Left colon (tissue), 2 donors: ENCODE measurements at regions not wholly inside any gene's neighbourhood (a gene's known extent, or its start where the extent isn't known, plus 50 kb on each side); places are given as distances from the start of the nearest gene placed in this dataset.

Experiments
- ATAC-seq: fragments of 200-7000 bp; cut with Tn5 transposase; one replicate; pipeline ENCODE4 v1.9.1; 2020; ENCODE audit warnings: mild to moderate bottlenecking, moderate library complexity
- DNase-seq, 2 donors: peaks; one replicate each; pipeline ENCODE4 v3.0.0-alpha.2; 2020
- intact Hi-C, 2 donors: fragments of 100-400 bp; cut with DNase I in 1 of 2; cut with micrococcal nuclease in 1 of 2; formaldehyde crosslinking; loops; one replicate each; pipeline versions ENCODE4 v1.11.2 to v1.14.0; 2022; cut with DNase I, micrococcal nuclease
- donor health status: DM: no; HTN: no; CAD: no.
- donor health status: DM: yes; HTN: yes; CAD: no.

DNA sequence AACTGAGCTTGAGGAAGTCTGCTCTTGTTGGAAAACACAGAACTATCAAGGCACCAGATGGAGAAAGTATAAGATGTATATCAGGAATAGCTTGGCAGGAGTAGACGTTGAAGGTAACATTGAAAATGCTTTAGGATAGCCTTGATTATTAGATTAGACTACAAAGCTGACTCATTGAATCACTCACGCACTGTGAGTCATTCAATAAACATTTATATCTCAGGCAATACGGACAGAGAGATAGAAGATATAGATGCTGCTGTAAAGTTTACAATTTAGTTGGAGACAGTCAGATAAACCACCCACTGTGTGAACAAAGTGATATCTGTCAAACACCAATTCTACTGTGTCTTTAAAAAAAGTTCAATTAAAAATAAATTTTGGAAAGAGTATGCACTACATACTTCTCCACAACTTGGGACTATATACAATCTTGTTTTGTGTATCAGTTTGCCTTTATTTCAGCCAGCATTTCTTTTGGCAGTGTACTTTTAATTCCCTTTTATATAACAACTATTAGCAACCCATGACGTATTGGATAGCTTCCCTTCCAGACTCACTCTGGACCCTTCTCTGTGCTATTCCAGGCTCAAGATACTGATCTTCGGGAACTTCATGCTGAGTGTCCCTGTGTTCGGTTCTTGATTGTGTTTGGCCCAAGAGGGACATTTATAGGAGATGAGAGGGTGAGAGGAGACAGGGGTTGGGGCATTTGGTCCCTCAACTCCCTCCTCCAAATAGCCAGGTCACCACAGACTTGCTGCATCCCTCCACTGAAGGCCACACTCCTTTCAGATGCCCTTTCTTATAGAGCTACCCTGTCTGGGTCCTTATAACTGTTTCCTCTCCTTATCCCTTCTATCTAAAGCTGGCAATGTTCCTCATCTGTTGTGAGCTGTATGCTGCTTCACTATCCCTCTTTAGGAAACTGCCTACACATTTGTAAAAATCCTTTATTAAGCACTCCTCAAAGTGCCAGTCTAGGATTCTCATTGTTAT is 176.6 kb upstream of the PTPRK start:
- ATAC-seq (peak; percentile 30), DNase-seq (no peak)
- intact Hi-C loops, result no loop called here

GRCh38 chr6:128694303-128695009 is 174.1 kb upstream of the PTPRK start:
- DNase-seq (no peak), ATAC-seq (no peak)
- intact Hi-C loops, result no loop called here

DNA sequence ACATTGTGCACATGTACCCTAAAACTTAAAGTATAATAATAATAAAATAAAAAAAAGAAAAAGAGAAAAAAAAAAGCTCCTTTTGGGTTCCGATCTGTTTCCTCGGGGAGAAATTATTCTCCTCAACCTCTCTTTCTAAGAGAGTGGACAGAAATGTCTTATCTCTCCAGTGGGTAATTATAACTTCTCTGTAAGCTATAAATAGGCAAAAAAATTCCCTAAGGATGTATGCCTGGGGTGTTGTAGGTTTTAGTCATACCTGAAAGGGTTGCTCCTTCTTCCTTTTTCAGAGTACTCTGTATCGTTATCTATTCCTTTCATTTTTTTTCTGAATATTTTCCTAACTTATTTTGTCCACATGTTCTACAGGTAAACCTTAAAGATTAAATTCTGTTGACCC is 169.7 kb upstream of the PTPRK start:
- ATAC-seq (no peak), DNase-seq (no peak)
- intact Hi-C loops, result no loop called here

- intact Hi-C loops, result no loop called here
- DNase-seq (no peak), ATAC-seq (no peak)
These were observed 165.7 kb upstream of the PTPRK start for GRCh38 chr6:128686084-128686483.

DNA sequence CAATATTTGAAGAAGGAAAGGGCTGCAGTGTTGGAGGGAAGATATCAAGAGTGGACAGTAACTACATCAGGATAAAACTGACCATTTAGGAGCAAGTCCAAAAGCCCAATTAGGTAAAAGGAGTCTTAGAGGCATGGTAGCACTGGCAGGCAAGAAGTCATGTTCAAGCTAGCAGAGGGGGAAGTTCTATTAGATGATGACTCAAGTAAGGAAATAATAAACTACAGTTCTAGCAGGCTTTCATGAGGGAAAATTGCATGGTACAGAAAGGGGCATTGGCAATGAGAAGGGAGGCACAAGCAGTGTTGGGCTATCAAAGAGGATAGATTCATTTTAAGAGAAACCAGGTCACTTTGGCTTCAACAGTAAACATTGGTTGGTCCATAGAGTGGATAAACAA is 156.1 kb upstream of the PTPRK start:
- ATAC-seq (no peak), DNase-seq (no peak)
- intact Hi-C loops, result no loop called here

- DNase-seq, result no peak
- no peak for ATAC-seq
- intact Hi-C loops, result no loop called here
These were observed 151.6 kb upstream of the PTPRK start for GRCh38 chr6:128672023-128672422.

GRCh38 chr6:128667339-128667858 is 147.0 kb upstream of the PTPRK start:
- ATAC-seq (no peak), DNase-seq (no peak)
- intact Hi-C loops, result no loop called here

DNA sequence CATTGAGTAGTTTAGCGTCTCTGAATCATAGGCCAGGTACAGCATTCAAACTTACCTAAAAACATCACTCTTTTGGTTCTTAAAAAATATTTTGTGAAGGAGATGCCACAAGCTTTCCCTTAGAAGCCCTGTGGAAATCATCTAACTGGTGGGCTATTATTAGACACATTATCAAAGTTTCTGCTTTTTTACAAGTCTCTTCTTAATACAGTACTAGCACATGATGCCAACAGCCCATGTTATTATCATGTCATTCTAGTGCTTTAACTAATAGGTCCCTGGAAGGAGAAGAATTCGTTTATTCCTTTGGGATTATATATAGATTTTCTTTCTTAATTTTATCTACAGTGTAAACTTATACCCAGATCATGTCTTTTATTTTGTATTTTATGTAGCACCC is 146.0 kb upstream of the PTPRK start:
- intact Hi-C loops, result no loop called here
- no peak for ATAC-seq
- DNase-seq, result no peak

DNA sequence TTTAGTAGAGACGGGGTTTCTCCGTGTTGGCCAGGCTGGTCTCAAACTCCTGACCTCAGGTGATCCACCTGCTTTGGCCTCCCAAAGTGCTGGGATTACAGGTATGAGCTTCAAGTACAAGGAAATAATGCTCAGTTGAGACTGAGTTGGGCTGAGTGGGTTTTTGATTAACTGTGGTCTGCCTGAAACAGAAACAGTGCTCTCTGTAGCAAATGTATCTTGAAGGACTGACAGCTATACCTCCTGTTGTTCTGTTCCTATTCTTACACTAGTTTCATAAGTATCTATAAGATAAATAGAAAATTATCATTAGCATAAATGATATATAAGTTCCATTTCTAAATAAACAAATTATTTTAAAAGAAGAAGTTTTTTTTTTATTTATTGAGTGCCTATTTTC is 142.8 kb upstream of the PTPRK start:
- intact Hi-C loops, result no loop called here
- no peak for ATAC-seq
- no peak for DNase-seq

- ATAC-seq (peak; percentile 54), DNase-seq (no peak)
- intact Hi-C loops, result no loop called here
These were observed 139.7 kb upstream of the PTPRK start for GRCh38 chr6:128659878-128660622.

DNA sequence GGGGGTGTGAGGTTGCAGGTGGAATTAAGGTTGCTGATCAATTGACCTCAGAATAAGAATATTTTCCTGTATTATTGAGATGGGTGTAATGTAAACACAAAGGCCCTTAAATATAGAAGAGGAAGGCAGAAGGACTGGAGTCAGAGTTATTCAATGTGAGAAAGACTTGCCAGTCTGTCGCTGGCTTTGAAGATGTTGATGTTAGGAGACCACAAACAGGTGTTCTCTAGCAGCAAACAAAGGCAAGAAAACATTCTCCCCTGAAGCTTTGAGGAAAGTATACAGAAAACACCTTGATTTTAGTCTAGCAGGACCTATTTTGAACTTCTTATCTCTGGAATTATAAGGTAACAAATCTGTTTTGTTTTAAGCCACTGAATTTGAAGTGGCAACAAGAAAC is 138.9 kb upstream of the PTPRK start:
- DNase-seq (no peak), ATAC-seq (no peak)
- intact Hi-C loops, result no loop called here

DNA sequence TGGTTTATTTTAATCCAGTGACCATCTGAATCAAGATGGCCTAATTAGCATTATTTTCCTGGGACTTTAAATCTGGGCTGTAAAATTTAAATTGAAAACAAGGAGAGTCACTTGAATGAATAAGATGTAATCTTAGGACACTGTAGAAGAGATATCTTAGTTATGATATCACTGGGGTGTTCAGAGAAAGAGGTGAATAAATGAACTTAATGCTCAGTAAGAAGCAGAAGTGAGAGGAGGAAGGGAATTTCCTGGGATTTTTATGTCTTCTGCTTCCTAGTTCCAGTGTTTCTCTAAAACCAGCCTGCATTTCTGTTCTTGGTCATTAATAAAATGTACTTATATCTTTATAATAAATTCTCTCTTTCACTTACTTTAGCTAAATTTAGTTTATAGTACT is 136.8 kb upstream of the PTPRK start:
- intact Hi-C loops, result no loop called here
- DNase-seq (no peak), ATAC-seq (no peak)

DNA sequence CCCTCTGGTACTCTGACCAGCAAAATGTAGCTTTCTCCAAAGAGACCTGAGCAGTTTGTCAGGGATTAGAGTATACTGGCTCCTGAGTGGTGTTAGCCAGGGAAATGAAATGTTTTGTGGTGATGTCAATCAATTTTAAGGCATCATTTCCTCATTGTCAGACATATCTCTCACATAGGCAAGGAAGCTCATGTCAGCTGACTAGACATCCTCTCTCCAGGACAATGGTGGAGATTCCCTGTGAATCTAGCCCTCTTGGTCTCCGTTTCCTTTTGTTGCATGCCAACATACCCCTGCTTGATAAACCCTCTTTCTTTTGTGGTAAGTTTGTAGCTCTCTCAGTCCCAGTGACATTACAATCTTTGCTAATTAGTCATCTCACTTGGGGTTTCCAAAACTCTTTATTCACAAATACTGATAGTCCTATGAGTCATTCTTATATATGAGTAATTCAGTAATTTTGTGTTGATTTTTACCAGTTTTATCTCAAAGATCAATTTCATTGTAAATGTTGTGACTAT is 135.6 kb upstream of the PTPRK start:
- DNase-seq (no peak), ATAC-seq (no peak)
- intact Hi-C loops, result no loop called here

DNA sequence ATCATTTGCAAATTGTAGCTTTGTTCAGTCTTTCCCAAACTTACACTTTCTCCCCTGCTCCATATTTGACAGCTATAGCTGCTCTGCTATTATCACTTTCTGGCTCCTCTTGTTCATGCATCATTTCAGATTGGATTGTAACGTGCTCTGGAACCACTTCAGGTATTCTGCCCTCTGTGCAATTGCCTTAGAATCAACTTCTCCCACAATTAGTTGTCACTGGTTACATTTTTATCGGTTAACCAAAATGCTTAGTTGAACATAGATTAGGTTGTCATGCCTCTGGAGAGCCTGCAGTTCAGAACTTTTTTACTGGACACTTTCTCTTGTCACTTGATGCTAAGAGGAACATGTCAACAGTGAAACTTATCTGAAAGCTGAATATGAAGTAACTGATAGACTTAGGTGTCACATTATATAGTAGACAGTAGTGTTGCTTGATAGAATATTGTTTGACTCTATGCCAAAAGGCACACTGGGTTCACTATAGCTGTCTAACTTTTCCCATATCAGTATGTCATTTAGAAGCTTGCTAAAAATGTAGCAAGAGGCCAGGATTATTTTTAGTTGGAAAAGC is 127.7 kb upstream of the PTPRK start:
- intact Hi-C loops, result no loop called here
- no peak for ATAC-seq
- DNase-seq, result no peak

DNA sequence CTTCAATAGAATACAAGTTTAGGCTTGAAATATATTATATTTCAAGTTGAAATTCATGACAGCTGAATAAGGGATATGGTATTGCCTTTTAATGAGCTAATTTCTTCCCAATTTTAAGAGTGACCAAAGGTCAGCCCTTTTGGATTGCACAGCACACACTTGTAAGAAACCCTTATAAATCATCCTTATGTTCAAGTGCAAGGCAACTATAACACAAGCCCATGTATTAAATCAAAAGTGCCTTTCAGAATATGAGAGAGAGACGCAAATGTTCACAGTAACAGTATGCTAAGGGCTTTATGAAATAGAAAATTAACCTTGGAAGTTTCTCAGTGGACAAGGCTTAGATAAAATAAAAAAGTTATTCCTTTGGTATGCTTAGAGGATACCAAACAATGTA is 121.7 kb upstream of the PTPRK start:
- DNase-seq (no peak), ATAC-seq (no peak)
- intact Hi-C loops, result no loop called here

GRCh38 chr6:128641703-128642102 is 121.3 kb upstream of the PTPRK start:
- ATAC-seq, result no peak
- no peak for DNase-seq
- intact Hi-C loops, result no loop called here

DNA sequence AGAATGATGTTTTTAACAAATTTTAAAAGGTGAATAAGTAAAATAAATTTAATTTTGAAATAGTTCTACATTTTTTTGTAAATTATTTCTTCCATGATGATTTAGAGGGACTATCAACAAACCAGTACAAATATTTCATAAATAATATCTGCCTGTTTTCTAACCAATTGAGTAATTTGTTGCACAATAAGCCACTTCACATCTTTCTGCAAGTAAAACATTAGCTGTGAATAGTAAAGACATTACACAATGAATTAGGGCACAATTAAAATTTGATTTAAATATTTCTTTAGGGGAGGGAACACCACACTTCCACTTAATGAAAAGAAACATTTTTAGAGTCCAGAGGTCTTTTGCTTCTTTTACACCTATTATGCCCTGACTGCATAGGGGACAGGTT is 118.4 kb upstream of the PTPRK start:
- no peak for DNase-seq
- ATAC-seq, result no peak
- intact Hi-C loops, result no loop called here

- ATAC-seq (no peak), DNase-seq (no peak)
- intact Hi-C loops, result no loop called here
These were observed 114.8 kb upstream of the PTPRK start for GRCh38 chr6:128635219-128635618.

GRCh38 chr6:128632131-128632530 is 111.7 kb upstream of the PTPRK start:
- ATAC-seq (peak; percentile 40), DNase-seq (no peak)
- intact Hi-C loops, result no loop called here
